ENCODE measurements at regions not wholly inside any gene's neighbourhood (a gene's known extent, or its start where the extent isn't known, plus 50 kb on each side); places are given as distances from the start of the nearest gene placed in this dataset.
"Not testable (repeated sequence)": the region's sequence is repeated elsewhere in the genome, so short reads cannot be mapped to it uniquely, and the experiment has no call there.

- H3K36me3 Mint-ChIP-seq (ENCODE audit: low read depth) = no peaks in the 10 kb centered on the region
- intact Hi-C loops (cut with micrococcal nuclease) = no loop called here
- H3K4me1 Mint-ChIP-seq (ENCODE audit: low read depth) = no peaks in the 10 kb centered on the region
- H3K9me3 Mint-ChIP-seq = peaks cover 5% of the 10 kb centered on the region
- CTCF ChIA-PET = no interaction called here
- no peaks in the 10 kb centered on the region for H3K27me3 Mint-ChIP-seq (ENCODE audit: low read depth)
- no peak overlapping the region for H3K4me3 Mint-ChIP-seq
- DNase-seq = no peak
- no peak overlapping the region for H3K27ac Mint-ChIP-seq
Measured at GRCh38 chr16:52298769-52299168, 248.2 kb downstream of the TOX3 start.

GRCh38 chr16:52296706-52297315 is 250.1 kb downstream of the TOX3 start:
- H3K9me3 Mint-ChIP-seq; H3K27ac Mint-ChIP-seq; intact Hi-C loops (cut with micrococcal nuclease); H3K4me1 Mint-ChIP-seq (ENCODE audit: low read depth); H3K27me3 Mint-ChIP-seq (ENCODE audit: low read depth); H3K4me3 Mint-ChIP-seq; DNase-seq; CTCF ChIA-PET; H3K36me3 Mint-ChIP-seq (ENCODE audit: low read depth): not testable (repeated sequence)

- H3K4me1 Mint-ChIP-seq (ENCODE audit: low read depth) = no peaks in the 10 kb centered on the region
- no peak for DNase-seq
- intact Hi-C loops (cut with micrococcal nuclease) = no loop called here
- no peaks in the 10 kb centered on the region for H3K36me3 Mint-ChIP-seq (ENCODE audit: low read depth)
- no peak overlapping the region for H3K4me3 Mint-ChIP-seq
- no peak overlapping the region for H3K27ac Mint-ChIP-seq
- peaks cover 1% of the 10 kb centered on the region for H3K9me3 Mint-ChIP-seq
- CTCF ChIA-PET = no interaction called here
- H3K27me3 Mint-ChIP-seq (ENCODE audit: low read depth) = no peaks in the 10 kb centered on the region
Measured at GRCh38 chr16:52296076-52296475, 250.9 kb downstream of the TOX3 start.

GRCh38 chr16:52294660-52295059 is 252.3 kb downstream of the TOX3 start:
- no peaks in the 10 kb centered on the region for H3K36me3 Mint-ChIP-seq (ENCODE audit: low read depth)
- no peaks in the 10 kb centered on the region for H3K27me3 Mint-ChIP-seq (ENCODE audit: low read depth)
- peaks cover 3% of the 10 kb centered on the region for H3K9me3 Mint-ChIP-seq
- no peaks in the 10 kb centered on the region for H3K4me1 Mint-ChIP-seq (ENCODE audit: low read depth)
- no peak overlapping the region for H3K27ac Mint-ChIP-seq
- no peak for DNase-seq
- CTCF ChIA-PET = no interaction called here
- intact Hi-C loops (cut with micrococcal nuclease) = no loop called here
- H3K4me3 Mint-ChIP-seq = no peak overlapping the region

- Mint-ChIP-seq H3K36me3 (ENCODE audit: low read depth) (no peaks in the 10 kb centered on the region), H3K4me1 (ENCODE audit: low read depth) (no peaks in the 10 kb centered on the region), H3K27ac (no peak overlapping the region), H3K27me3 (ENCODE audit: low read depth) (no peaks in the 10 kb centered on the region), H3K4me3 (no peak overlapping the region), H3K9me3 (peaks cover 4% of the 10 kb centered on the region)
- no peak for DNase-seq
- CTCF ChIA-PET = no interaction called here
- intact Hi-C loops (cut with micrococcal nuclease) = no loop called here
Measured at GRCh38 chr16:52293204-52293603, 253.7 kb downstream of the TOX3 start.

GRCh38 chr16:52283584-52284375 is 263.2 kb downstream of the TOX3 start:
- Mint-ChIP-seq H3K9me3 (peaks cover 6% of the 10 kb centered on the region), H3K4me3 (no peak overlapping the region), H3K4me1 (ENCODE audit: low read depth) (no peaks in the 10 kb centered on the region), H3K27ac (no peak overlapping the region), H3K36me3 (ENCODE audit: low read depth) (no peaks in the 10 kb centered on the region), H3K27me3 (ENCODE audit: low read depth) (peaks cover 2% of the 10 kb centered on the region)
- DNase-seq = no peak
- intact Hi-C loops (cut with micrococcal nuclease) = no loop called here
- CTCF ChIA-PET = no interaction called here

- H3K36me3 Mint-ChIP-seq (ENCODE audit: low read depth) = no peaks in the 10 kb centered on the region
- no peaks in the 10 kb centered on the region for H3K4me1 Mint-ChIP-seq (ENCODE audit: low read depth)
- H3K27me3 Mint-ChIP-seq (ENCODE audit: low read depth) = peaks cover 2% of the 10 kb centered on the region
- no peak for DNase-seq
- H3K9me3 Mint-ChIP-seq = peaks cover 6% of the 10 kb centered on the region
- H3K4me3 Mint-ChIP-seq = no peak overlapping the region
- no peak overlapping the region for H3K27ac Mint-ChIP-seq
- CTCF ChIA-PET = no interaction called here
- intact Hi-C loops (cut with micrococcal nuclease) = no loop called here
Measured at GRCh38 chr16:52283018-52283417, 263.9 kb downstream of the TOX3 start.

GRCh38 chr16:52280086-52280485 is 266.9 kb downstream of the TOX3 start:
- no peak for DNase-seq
- Mint-ChIP-seq H3K27me3 (ENCODE audit: low read depth) (no peaks in the 10 kb centered on the region), H3K4me3 (no peak overlapping the region), H3K36me3 (ENCODE audit: low read depth) (no peaks in the 10 kb centered on the region), H3K4me1 (ENCODE audit: low read depth) (no peaks in the 10 kb centered on the region), H3K9me3 (peaks cover 4% of the 10 kb centered on the region), H3K27ac (no peak overlapping the region)
- intact Hi-C loops (cut with micrococcal nuclease) = no loop called here
- CTCF ChIA-PET = interaction anchor here (0.6 kb wide), 1 partner anchor 190 kb away, joined by 4 read pairs; no protein-coding TSS in a partner anchor

GRCh38 chr16:52271088-52271750 is 275.7 kb downstream of the TOX3 start:
- Mint-ChIP-seq H3K9me3 (no peaks in the 10 kb centered on the region), H3K27me3 (ENCODE audit: low read depth) (no peaks in the 10 kb centered on the region), H3K4me1 (ENCODE audit: low read depth) (no peaks in the 10 kb centered on the region), H3K36me3 (ENCODE audit: low read depth) (no peaks in the 10 kb centered on the region), H3K27ac (no peak overlapping the region), H3K4me3 (no peak overlapping the region)
- intact Hi-C loops (cut with micrococcal nuclease) = no loop called here
- CTCF ChIA-PET = no interaction called here
- DNase-seq = no peak

GRCh38 chr16:52265446-52265861 is 281.5 kb downstream of the TOX3 start:
- no peak overlapping the region for H3K27ac Mint-ChIP-seq
- no peaks in the 10 kb centered on the region for H3K36me3 Mint-ChIP-seq (ENCODE audit: low read depth)
- intact Hi-C loops (cut with micrococcal nuclease) = no loop called here
- H3K27me3 Mint-ChIP-seq (ENCODE audit: low read depth) = no peaks in the 10 kb centered on the region
- no peak for DNase-seq
- peaks cover 2% of the 10 kb centered on the region for H3K9me3 Mint-ChIP-seq
- no peaks in the 10 kb centered on the region for H3K4me1 Mint-ChIP-seq (ENCODE audit: low read depth)
- CTCF ChIA-PET = no interaction called here
- H3K4me3 Mint-ChIP-seq = no peak overlapping the region

- intact Hi-C loops (cut with micrococcal nuclease) = no loop called here
- H3K4me3 Mint-ChIP-seq = no peak overlapping the region
- no peaks in the 10 kb centered on the region for H3K27me3 Mint-ChIP-seq (ENCODE audit: low read depth)
- CTCF ChIA-PET = no interaction called here
- peaks cover 2% of the 10 kb centered on the region for H3K9me3 Mint-ChIP-seq
- no peaks in the 10 kb centered on the region for H3K36me3 Mint-ChIP-seq (ENCODE audit: low read depth)
- H3K27ac Mint-ChIP-seq = no peak overlapping the region
- no peak for DNase-seq
- no peaks in the 10 kb centered on the region for H3K4me1 Mint-ChIP-seq (ENCODE audit: low read depth)
Measured at GRCh38 chr16:52257534-52257933, 289.4 kb downstream of the TOX3 start.

GRCh38 chr16:52256310-52257078 is 290.4 kb downstream of the TOX3 start:
- H3K36me3 Mint-ChIP-seq (ENCODE audit: low read depth) = no peaks in the 10 kb centered on the region
- peaks cover 2% of the 10 kb centered on the region for H3K9me3 Mint-ChIP-seq
- intact Hi-C loops (cut with micrococcal nuclease) = no loop called here
- no peaks in the 10 kb centered on the region for H3K27me3 Mint-ChIP-seq (ENCODE audit: low read depth)
- CTCF ChIA-PET = no interaction called here
- no peaks in the 10 kb centered on the region for H3K4me1 Mint-ChIP-seq (ENCODE audit: low read depth)
- no peak for DNase-seq
- no peak overlapping the region for H3K4me3 Mint-ChIP-seq
- no peak overlapping the region for H3K27ac Mint-ChIP-seq
